ENCODE measurements at regions not wholly inside any gene's neighbourhood (a gene's known extent, or its start where the extent isn't known, plus 50 kb on each side); places are given as distances from the start of the nearest gene placed in this dataset.
"Not testable (repeated sequence)": the region's sequence is repeated elsewhere in the genome, so short reads cannot be mapped to it uniquely, and the experiment has no call there.

- no peaks in the 10 kb centered on the region for H3K4me1 ChIP-seq
- intact Hi-C loops (cut with DNase I) = no loop called here
- no peak overlapping the region for H3K4me3 ChIP-seq
- H3K36me3 ChIP-seq = no peaks in the 10 kb centered on the region
- no peak for TF ChIP-seq CTCF (IDR thresholded peaks at IDR 0.05)
- H3K27me3 ChIP-seq = no peaks in the 10 kb centered on the region
- DNase-seq (ENCODE audit: low spot score in 2 of 2) = no peak
- no peaks in the 10 kb centered on the region for H3K9me3 ChIP-seq
- H3K27ac ChIP-seq = no peak overlapping the region
Observed at GRCh38 chr9:30356221-30356620, 2028.2 kb upstream of the ACO1 start.

DNA sequence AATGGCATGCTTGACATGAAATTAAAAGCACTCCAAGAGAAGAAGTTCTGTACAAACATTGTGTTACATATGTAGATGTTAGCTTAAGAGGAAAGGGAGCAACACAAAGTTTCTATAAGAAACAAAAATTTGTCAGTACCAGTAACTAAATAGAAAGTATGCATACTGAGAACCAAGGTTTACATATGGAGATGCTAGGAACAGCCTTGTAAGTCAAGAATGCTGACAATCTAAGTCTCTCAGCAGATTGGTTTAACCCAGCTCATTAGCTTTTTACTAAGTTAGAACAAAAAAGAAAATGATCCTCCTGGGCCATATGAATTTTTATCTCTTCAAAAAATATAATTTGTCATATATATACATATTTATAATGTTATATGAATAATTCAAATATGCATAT is 2022.1 kb upstream of the ACO1 start:
- no peaks in the 10 kb centered on the region for H3K27me3 ChIP-seq
- intact Hi-C loops (cut with DNase I) = no loop called here
- no peaks in the 10 kb centered on the region for H3K4me1 ChIP-seq
- TF ChIP-seq CTCF (IDR thresholded peaks at IDR 0.05) = no peak
- H3K27ac ChIP-seq = no peak overlapping the region
- no peak overlapping the region for H3K4me3 ChIP-seq
- no peak for DNase-seq (ENCODE audit: low spot score in 2 of 2)
- H3K9me3 ChIP-seq = no peaks in the 10 kb centered on the region
- no peaks in the 10 kb centered on the region for H3K36me3 ChIP-seq

DNA sequence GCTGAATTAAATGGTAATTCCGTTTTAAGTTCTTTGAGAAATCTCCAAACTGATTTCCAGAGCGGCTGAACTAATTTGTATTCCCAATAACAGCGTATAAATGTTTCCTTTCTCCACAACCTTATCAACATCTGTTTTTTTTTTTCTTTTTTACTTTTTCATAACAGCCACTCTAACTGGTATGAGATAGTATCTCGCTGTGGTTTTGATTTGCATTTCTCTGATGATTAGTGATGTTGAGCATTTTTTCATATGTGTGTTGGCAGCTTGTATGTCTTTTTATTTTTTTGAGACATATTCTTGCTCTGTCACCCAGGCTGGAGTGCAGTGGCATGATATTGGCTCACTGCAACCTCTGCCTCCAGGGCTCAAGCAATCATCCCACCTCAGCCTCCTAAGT is 2018.3 kb upstream of the ACO1 start:
- H3K9me3 ChIP-seq; intact Hi-C loops (cut with DNase I); H3K4me1 ChIP-seq; DNase-seq (ENCODE audit: low spot score in 2 of 2); H3K27me3 ChIP-seq; H3K4me3 ChIP-seq; H3K36me3 ChIP-seq; H3K27ac ChIP-seq: not testable (repeated sequence)

DNA sequence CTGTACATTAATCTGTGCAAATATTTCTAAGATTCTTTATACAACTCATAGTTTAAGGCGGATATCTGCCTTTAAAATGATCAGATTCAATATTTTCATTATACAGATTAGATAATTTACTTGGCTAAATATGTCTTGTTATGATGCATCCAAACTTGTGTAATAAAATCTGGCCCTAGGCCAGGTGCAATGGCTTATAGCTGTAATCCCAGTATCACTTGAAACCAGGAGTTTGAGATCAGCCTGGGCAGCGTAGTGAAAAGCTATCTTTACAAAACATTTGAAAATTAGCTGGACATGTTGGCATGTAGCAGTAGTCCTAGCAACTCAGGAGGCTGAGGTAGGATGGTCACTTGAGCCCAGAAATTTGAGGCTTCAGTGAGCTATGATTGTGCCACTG is 2002.2 kb upstream of the ACO1 start:
- Histone ChIP-seq H3K36me3 (no peaks in the 10 kb centered on the region), H3K4me1 (no peaks in the 10 kb centered on the region), H3K4me3 (no peak overlapping the region), H3K9me3 (no peaks in the 10 kb centered on the region), H3K27me3 (no peaks in the 10 kb centered on the region), H3K27ac (no peak overlapping the region)
- no peak for TF ChIP-seq CTCF (IDR thresholded peaks at IDR 0.05)
- intact Hi-C loops (cut with DNase I) = no loop called here
- DNase-seq (ENCODE audit: low spot score in 2 of 2) = no peak

DNA sequence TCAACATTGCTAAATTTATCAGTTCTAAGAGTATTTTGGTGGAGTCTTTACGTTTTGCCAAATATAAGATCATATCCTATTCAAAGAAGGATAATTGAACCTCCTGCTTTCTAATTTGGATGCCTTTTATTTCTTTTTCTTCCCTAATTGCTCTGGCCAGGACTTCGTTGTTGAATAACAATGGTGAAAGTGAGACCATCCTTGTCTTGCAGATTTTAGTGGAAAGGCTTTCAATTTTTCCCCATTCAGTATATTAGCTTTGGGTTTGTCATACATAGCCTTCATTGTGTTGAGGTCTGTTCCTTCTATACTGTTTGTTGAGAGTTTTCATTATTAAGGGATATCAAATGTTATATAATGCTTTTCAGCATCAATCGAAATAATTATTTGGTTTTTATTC is 1974.2 kb upstream of the ACO1 start:
- no peak overlapping the region for H3K4me3 ChIP-seq
- H3K27ac ChIP-seq = no peak overlapping the region
- no peaks in the 10 kb centered on the region for H3K36me3 ChIP-seq
- H3K27me3 ChIP-seq = no peaks in the 10 kb centered on the region
- TF ChIP-seq CTCF (IDR thresholded peaks at IDR 0.05) = no peak
- intact Hi-C loops (cut with DNase I) = no loop called here
- peaks cover 0 to 11% of the 10 kb centered on the region in 2 donors for H3K9me3 ChIP-seq
- H3K4me1 ChIP-seq = no peaks in the 10 kb centered on the region
- DNase-seq (ENCODE audit: low spot score in 2 of 2) = no peak

DNA sequence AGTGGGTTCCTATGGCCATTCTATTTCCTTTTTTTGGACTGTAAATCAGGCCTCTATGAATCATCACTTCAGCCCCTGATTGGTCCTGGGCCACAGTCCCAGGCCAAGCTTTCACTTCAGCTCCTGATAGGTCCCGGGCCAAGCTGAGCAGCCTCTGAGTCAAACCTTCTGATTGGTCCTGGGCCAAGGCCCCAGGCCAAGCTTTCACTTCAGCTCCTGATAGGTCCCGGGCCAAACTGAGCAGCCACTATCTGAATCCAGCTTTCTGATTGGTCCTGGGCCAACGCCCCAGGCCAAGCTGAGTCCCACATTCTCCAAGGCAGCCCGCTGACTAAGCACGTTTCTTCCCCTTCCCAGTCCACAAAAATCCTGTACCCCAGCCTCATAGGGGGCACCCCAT is 1972.9 kb upstream of the ACO1 start:
- peaks cover 0 to 11% of the 10 kb centered on the region in 2 donors for H3K9me3 ChIP-seq
- TF ChIP-seq CTCF (IDR thresholded peaks at IDR 0.05) = no peak
- no peaks in the 10 kb centered on the region for H3K4me1 ChIP-seq
- no peak for DNase-seq (ENCODE audit: low spot score in 2 of 2)
- no peak overlapping the region for H3K4me3 ChIP-seq
- intact Hi-C loops (cut with DNase I) = no loop called here
- H3K27ac ChIP-seq = no peak overlapping the region
- no peaks in the 10 kb centered on the region for H3K36me3 ChIP-seq
- no peaks in the 10 kb centered on the region for H3K27me3 ChIP-seq

Measured in ascending aorta (tissue), 2 donors.